Activated T-cell treated with anti-CD3 and anti-CD28 coated beads for 48 hours (primary cell): ENCODE measurements at regions not wholly inside any gene's neighbourhood (a gene's known extent, or its start where the extent isn't known, plus 50 kb on each side); places are given as distances from the start of the nearest gene placed in this dataset.

Experiments
- DNase-seq: peaks from one replicate; pipeline ENCODE4 v3.0.0-alpha.2; 2020; ENCODE audit warnings: low read depth

DNA sequence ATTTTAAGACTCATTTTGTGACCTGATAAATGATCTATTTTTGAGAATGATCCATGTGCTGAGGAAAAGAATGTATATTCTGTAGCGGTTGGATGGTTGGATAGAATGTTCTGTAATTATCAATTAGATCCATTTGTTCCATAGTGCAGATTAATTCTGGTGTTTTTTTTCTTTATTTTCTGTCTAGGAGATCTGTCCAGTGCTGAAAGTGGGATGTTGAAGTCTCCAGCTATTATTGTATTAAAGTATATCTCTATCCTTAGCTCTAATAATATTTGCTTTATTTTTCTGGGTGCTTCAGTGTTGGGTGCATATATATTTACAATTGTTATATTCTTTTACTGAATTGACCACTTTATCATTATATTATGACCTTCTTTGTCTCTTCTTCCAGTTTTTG, 1344.9 kb upstream of the TENM3 start:
- DNase-seq: no peak

DNA sequence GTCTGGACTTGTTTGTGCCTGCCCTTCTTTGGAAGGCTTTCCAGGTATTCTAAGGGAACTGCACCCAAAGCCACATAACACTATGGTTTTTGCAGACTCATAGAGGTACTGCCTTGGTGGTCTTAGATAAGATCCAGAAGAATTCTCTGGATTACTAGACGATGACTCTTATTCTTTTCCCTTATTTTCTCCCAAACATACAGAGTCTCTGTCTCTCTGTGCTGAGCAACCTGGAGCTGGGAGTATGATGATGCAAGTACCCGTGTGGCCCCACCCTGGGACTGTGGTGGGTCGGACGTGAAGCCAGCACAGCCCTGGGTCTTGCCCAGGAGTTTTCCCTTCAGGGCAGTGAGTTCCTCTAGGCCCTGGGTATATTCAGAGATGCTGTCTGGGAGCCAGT, 1342.4 kb upstream of the TENM3 start:
- no peak for DNase-seq

DNA sequence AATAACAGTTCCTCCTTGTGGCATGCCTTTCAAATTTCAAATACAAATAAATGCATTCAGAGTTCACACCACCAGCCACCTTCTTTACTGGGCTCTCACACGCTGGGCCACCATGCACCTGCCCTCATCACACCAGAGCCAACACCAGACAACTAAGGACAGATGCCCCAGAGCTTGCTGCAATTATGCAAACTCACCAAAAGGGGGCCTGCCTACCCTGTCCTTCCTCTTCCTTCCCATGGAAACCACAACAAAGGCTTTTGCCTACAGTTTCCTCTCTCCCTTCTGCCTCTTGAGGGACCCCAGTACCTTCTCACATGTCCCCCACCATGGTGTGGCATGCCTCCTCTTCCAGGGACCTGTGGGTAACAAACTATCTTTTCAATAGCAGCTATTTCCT, 1333.9 kb upstream of the TENM3 start:
- no peak for DNase-seq

DNA sequence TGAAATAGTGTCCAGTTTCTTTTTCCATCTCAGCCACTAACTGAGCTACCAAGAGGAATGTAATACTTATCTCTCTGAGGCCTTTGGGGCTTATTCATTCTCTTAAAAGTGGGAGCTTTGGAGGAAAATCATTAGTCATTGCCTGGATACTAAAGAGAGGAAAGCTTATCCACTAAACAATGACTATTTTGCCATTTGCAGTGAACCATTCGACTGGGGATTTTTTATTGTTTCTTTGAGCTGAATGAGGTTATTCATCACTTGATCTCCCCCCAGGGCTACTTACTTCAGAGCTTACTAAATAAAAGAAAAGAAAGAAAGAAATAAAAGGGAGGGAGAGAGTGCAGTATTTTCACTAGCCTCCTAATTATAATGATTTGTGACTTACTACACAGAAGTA, 1329.5 kb upstream of the TENM3 start:
- no peak for DNase-seq

DNA sequence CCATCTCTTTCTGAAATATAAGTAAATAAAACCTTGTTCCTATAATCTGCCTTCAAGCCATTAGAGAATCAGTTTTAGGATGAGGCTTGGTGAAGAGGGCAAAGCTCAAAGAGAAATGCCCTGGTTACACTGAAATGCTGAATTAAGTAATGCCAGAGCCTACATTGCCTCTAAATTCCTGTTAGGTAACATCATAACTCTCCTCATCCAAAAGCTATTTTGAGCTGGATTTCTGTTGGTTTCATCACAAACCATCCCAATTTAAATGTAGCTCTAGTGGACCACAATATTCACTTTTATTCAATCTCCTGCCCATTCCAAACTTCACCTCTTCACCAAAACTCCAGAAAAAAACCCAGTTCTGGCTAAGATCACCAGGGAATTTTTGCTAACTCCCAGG, 1319.7 kb upstream of the TENM3 start:
- DNase-seq: no peak

DNA sequence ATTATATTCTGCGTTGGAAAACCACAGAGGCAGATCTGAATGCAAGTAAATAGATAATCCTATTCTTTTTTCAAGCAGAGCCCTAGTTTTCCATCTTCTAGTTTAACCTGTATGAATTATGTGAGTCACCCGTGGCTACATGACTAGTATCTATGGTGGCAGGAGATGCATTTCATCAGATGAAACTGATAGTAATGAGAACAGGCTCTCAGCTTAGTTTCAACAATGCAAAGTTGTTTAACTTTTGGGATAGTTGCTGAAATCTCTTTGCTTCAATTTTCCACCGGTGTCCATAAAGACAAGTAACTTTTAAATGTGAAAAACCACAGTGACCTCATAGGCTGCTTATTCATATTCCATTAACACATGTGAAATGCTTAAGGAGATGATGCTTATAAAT, 1317.4 kb upstream of the TENM3 start:
- no peak for DNase-seq

DNA sequence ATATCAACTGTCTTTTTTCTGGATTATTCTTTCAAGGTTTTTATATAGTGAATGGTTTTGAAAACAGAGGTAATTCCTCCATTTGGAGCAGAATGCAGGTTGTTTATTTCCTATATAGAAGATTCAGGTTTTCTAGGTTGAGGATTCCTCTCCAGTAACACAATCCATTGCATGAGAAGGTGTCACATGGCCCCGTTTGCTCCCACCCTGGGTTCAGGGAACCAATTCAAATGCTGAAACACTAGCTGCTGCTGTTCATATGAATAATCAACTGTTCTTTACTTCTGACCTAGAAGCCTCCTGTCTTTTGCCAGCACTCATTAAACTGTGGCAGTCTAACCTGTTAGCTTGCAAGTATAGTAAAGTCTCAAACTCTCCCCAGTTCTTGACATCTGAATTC, 1316.9 kb upstream of the TENM3 start:
- no peak for DNase-seq

DNA sequence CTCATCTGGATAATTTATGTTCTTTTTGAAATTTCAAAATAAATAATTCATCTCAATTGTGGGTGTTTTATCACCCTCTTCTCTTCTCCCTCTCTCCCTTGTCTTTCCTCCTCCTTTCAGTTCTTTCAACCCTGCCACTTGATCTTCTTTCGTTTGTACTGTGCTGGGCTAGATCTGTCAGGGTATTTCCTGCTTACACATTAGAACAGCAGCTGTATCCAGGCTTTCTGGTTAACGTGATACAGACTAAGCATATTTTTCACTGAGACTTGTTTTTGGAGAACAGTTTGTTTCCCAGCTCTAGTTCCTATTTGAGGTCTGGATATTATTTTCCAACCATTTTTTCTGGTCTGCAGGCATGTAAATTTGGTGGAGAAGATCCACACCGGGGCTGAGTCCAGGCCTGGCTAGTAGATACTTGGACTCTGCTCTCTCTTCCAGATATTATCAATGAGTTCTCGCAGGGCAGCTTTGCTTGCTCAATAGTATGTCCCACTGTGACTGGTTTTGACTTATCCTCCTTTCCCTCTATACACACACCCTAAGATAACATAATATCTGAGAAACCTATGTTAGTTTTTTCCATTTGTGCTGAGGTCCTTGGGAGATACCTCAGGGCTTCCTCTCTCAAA, 1310.7 kb upstream of the TENM3 start:
- no peak for DNase-seq

DNA sequence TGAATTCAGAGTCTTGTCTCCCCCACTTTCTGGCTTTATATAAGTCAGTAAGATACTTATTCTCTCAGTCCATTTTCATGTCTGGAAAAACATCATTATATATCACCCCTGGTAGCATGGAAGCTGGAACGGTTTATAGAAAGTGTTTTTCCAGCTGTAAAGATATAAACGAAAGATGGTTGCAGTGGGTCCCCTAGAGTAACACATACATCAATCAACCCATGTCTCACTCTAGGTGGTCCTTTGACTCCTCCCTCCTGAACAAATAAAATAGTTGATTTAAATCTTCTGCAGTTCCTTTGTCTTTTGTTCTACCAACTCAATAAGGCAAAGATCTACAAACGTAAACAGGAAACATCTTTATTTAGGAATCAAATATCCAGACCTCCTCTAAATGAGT, 1306.1 kb upstream of the TENM3 start:
- no peak for DNase-seq

DNA sequence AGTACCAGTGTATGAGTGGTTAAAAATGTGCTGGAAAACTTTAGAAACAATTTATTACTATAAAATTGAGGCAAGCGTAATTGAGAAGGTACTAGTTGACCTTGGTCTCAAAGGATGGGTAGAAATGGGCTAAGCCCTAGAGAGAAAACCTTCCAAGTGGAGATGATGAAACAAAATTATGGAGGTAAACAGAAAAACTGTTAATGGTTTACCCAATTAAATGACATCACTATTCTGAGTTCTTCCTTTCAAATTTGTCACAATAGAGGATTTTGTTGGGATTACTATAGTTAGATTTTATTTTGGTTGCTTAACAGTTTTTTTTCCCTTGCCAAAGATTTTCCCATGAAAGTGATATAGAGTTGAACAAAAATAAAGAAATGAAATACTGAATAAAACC, 1302.5 kb upstream of the TENM3 start:
- no peak for DNase-seq

DNA sequence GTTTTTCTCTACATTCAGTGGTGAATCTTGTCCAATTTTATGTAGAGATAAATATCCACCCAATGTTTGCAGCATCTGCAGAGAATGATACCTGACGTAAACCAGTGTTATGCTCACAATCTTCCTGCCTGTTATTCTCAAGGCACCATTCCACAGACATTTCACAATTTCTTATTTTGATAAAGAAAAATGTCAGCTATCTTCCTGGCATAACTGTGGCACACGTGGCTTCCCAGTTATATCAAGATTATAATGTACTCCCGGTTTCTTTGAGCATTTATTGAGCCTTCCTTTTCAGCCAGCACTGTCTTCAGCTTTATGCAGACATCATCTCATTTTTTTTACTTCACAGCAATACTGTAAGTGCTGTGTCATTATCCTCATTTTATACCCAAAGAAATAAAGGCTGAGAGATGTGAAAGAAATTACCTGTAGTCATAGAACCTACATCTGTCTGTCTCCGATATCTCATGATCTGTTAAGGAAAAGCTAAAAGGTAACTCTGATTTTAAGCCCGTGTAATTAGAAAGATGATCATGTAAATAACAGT, 1300.8 kb upstream of the TENM3 start:
- no peak for DNase-seq

DNA sequence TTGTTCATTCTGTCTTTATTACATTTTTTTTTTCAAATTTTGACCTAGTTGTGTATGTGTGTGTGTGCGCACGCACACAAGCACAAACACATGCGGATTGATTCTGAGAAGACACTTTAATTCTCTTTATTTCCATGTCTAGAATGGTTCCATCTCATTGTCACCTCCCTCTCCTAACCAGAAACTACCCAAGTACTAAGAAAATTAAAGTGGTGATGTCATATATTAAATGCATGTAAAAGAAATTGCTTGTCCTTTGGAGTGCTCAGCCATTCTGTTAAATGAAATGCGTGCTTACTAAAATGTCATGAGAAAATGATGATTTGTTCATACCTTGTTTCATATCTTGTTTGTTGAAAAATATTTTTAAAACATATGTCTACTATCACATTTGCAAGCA, 1297.0 kb upstream of the TENM3 start:
- DNase-seq: no peak

DNA sequence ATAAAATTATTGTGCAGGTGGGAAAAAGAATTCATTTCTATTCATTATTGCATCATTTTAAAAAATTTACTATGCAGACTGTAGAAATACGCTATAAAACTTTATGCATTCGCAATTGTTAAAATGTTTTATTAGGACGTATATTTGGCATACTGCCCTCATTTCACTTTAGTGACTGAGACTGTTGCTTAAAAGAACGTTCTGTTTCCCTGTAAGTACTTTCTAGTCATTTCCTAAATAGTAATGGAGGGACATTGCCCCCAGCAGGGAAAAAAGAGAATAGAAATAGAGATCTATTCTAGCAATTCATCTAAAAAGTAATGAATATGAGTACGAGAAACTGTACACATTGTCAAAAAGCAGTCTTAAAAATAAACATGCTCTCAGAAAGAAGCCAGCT, 1295.8 kb upstream of the TENM3 start:
- no peak for DNase-seq

DNA sequence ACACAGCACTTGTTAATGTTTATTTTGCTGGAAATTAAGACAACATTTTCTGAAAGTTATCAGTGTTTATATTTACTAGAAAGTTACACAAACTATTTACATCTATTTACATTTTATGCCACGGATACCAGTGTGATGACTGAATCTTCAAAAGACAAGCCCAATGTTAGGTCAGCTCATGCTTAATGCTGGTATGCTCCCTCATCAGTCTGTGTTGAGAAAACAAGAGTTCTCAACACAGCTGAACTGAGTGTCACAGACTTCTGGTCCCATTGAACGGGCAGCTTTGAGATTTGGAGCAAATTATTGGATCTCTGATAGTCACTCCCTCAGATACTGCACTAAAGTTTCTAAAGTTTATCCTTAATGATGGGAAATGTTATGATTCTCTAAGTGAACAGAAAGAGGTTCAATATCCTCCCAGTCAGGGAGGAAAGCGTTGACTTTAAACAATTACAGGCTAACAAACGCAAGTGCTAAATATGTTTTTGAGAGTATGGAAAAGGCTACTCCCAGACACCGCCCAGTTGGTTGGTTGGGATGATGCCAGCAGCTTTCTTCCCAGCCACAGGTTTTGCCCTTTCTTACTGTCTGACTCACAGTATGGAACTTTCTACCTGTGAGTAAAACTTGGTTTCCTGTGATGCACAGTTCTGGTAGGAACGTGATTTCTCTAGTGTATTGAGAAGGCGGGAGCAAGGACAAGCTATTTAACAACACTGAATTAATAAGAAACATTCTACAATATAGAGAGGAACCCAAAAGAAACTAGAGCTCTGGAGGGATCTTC, 1293.6 kb upstream of the TENM3 start:
- no peak for DNase-seq

DNA sequence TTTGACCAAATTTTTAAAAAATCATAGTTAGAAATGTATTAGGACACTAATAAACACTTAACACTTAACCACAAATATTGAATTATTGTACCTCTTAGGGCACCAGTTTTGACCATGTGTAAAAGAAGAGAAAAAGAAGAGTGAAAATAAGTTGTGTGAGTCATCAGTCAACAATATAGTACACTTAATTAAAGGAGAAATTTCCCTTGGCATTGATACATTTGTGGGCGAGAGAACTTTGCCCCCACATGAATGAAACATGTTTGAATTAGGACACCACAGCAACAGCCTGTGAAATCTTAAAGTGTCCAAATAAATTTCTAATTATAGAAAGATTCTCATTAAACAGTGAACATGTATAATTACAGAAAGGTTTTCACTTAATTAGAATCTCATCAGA, 1292.8 kb upstream of the TENM3 start:
- DNase-seq: no peak

DNA sequence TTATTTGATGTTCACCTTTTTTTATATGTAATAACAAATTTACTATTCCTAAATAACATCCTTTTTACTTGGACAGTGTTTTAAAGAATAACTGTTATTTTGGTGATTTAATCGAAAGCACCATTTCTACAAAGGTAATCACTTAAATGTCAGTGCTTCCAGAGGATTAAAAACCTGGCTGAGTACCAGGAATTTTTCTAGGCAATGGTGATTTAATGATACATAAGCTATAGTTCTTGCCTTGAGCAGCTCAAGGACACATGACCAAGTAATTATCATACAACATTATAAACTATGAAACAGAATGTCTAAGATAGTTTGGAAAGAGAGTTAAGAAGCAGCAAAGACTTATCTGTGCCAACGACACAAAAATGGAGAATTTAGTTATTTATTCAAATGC, 1291.9 kb upstream of the TENM3 start:
- no peak for DNase-seq

DNA sequence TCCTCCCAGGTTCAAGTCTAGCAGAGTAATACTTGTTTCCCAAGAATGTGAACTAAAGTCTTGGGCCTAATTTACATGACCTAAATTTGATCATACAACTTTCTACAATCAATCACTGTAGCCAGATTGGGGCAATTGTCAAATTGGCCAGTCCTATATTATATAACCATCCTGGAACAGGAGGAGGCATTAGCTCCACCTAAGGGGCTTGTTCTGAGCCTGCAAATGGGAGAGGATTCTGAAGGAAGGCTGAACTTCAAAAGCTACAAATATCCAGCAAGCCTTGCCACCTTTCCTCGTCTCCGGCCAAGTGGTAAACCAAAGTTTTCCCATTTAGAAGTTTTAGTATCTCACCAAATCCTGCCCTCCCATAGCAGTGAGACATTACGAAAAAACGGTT, 1289.6 kb upstream of the TENM3 start:
- DNase-seq: no peak

DNA sequence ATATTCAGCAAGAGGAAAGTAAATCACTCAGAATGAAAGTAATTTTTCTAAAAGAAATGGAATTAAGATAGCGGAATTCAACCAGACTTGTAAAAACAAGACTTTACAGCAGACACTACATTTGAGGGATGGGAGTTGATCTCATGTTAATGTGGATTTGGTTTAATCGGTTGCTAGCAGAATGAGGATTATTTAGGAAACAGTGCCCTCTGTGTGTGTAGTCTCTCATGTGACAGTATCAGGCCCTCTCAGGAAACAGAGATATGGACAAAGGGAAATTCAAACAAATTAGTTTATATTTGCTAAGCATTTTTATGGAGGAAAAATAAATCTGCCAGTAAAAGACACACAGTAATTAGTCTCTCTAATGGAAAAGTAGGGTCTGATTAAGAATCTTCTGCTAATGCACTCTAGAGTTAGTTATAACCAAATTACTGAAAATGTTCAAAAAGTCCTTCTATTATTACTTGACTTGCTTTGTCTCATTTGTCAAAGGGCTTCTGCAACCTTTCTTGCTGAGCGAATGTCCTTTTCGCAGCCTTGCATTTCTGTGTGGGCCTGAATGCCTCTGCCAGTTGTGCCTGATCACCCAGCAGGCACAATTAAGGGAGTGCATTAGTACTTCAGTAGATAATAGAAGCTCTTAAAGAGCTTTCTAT, 1282.3 kb upstream of the TENM3 start:
- no peak for DNase-seq

DNA sequence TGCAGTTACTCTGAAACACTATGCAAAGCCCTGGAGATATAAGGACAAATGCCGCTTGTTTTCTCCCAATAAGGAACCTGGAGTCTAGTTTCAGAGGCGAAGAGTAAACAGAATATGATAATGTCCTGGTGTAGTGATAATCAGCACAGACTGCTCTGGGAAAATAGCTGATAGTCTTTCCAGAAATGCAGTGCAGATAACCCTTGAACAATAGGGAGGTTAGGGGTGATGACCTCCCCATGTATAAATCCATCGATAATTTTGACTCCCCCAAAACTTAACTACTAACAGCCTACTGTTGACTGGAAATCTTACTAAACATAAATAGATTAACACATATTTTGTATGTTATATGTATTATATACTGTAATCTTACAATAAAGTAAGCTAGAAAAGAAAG, 1280.9 kb upstream of the TENM3 start:
- DNase-seq: no peak

DNA sequence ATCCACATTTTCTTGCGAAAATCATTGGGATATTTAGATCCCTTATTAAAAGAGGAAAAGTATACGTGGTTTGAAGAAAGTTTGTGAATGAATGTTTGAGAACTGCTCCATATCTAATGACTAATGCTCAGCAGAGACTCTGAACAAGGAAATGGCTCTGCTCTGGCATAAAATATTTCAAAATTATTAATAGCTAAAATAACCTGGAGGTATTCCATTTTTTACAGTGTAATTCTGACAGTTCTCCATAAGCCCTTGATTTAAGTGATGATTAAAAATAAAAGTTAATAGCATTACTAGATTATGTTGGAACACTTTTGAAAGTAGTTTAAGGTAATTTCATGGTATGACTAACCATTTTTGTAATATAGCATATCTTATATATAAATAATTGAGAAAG, 1276.9 kb upstream of the TENM3 start:
- DNase-seq: no peak

DNA sequence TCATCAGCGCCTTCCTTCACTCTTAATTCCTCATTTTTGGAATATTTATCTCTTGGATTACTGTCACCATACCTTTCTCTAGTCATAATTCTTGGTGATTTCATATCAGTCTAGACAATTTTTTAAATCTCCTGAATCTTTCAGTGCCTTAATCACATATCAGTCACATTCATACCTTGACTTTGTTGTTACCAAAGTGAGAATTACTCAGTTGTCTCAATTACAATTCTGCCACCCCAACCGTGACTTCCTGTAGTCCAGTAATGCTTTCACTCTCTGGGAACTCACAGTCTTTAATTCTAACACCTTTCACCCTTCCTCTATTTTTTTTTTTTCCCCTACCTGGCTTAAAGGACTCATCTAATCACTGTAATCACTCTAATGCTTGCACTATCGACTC, 1275.3 kb upstream of the TENM3 start:
- DNase-seq: no peak

DNA sequence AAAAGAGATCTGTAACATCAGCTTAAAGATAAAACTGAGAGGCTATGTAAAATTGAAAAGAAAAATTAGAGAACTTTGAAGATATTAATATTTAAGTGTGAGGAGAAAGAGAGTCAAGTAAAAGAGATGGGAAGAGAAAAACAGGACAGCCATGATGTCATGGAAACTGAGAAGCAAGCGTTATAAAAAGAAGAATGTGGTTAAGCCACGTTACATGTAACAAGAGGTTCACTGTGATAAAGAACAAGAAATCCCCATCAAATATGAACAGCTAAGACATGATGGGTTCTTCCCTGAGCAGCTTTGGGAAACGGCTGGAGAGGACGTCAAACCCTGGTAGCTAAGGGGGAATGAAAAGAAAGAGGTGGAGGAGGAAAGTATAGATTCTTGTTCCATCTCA, 1269.3 kb upstream of the TENM3 start:
- no peak for DNase-seq

DNA sequence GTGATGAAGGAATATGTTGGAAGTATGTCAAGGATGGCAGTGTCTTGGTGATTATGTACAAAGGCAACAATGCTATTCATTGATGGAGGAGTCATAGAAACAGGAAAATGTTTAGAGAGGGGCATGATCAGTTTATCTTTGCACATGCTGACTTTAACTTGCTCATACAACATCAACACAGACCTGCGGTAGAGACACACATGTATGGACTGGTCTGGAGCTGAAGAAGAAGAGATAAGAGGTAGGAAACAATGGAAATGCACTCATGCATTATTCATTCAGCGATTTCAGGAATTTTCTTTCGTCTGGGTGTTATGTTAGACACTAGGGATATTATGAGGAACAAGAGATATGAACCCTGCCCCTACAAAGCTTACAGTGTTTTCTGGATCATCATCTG, 1252.3 kb upstream of the TENM3 start:
- DNase-seq: no peak
